Mesendoderm (in vitro differentiated cells): ENCODE measurements at regions not wholly inside any gene's neighbourhood (a gene's known extent, or its start where the extent isn't known, plus 50 kb on each side); places are given as distances from the start of the nearest gene placed in this dataset.

Source experiments
- DNase-seq: peaks from one replicate; pipeline ENCODE4 v3.0.0; 2013
- H2AK5ac ChIP-seq: 2 replicates; pipeline ENCODE4 v1.6.1; 2013; ENCODE audit warnings: low read length, inconsistent platforms
- H2BK120ac ChIP-seq: 2 replicates; pipeline ENCODE4 v1.6.1; 2013; ENCODE audit warnings: low read depth, mild to moderate bottlenecking, low read length, moderate library complexity, mixed read lengths
- H2BK15ac ChIP-seq: replicated peaks from 2 replicates; pipeline ENCODE4 v1.6.1; 2013; ENCODE audit warnings: low read depth, mild to moderate bottlenecking, moderate library complexity
- H2BK5ac ChIP-seq: 2 replicates; pipeline ENCODE4 v1.6.1; 2013; ENCODE audit warnings: low read length, inconsistent platforms
- H3K18ac ChIP-seq: 2 replicates; pipeline ENCODE4 v1.6.1; 2013; ENCODE audit warnings: mild to moderate bottlenecking, low read length, mixed read lengths
- H3K23ac ChIP-seq: one replicate; pipeline ENCODE4 v1.6.1; 2013; ENCODE audit warnings: low read length
- H3K27ac ChIP-seq: 2 replicates; pipeline ENCODE4 v1.5.1; 2013; ENCODE audit warnings: low read depth, mild to moderate bottlenecking, inconsistent platforms, low read length, moderate library complexity
- H3K27me3 ChIP-seq: 2 replicates; pipeline ENCODE4 v1.6.1; 2013; ENCODE audit warnings: low read length, control low read depth, mild to moderate bottlenecking, inconsistent platforms; ENCODE audit not compliant: insufficient read depth, poor library complexity
- H3K36me3 ChIP-seq: 2 replicates; pipeline ENCODE4 v1.6.1; 2013; ENCODE audit warnings: low read length, inconsistent platforms; ENCODE audit not compliant: control insufficient read depth, insufficient read depth
- H3K4ac ChIP-seq: one replicate; pipeline ENCODE4 v1.6.1; 2013; ENCODE audit warnings: low read depth, mild to moderate bottlenecking, low read length, moderate library complexity
- H3K4me1 ChIP-seq: 2 replicates; pipeline ENCODE4 v1.6.1; 2013; ENCODE audit warnings: low read depth, low read length, inconsistent platforms; ENCODE audit not compliant: control insufficient read depth
- H3K4me2 ChIP-seq: 2 replicates; pipeline ENCODE4 v1.6.1; 2013; ENCODE audit warnings: low read length
- H3K4me3 ChIP-seq: 2 replicates; pipeline ENCODE4 v1.5.1; 2013; ENCODE audit warnings: mild to moderate bottlenecking, low read length
- H3K56ac ChIP-seq: one replicate; pipeline ENCODE4 v1.6.1; 2013; ENCODE audit warnings: low read length
- H3K79me1 ChIP-seq: 2 replicates; pipeline ENCODE4 v1.6.1; 2013; ENCODE audit warnings: low read length, inconsistent platforms
- H3K79me2 ChIP-seq: 2 replicates; pipeline ENCODE4 v1.6.1; 2013; ENCODE audit warnings: mild to moderate bottlenecking, low read length; ENCODE audit not compliant: control insufficient read depth, insufficient read depth
- H3K9ac ChIP-seq: 2 replicates; pipeline ENCODE4 v1.6.1; 2013; ENCODE audit warnings: low read length, inconsistent platforms
- H4K5ac ChIP-seq: one replicate; pipeline ENCODE4 v1.6.1; 2013; ENCODE audit warnings: low read length
- H4K8ac ChIP-seq: one replicate; pipeline ENCODE4 v1.6.1; 2013; ENCODE audit warnings: low read depth, mild to moderate bottlenecking, control low read depth, low read length, moderate library complexity
- WGBS: extraction: QIAGEN DNeasy Blood & Tissue Kit; methylation state at CpG from one replicate; pipeline ENCODE4 v1.1.7; 2013; ENCODE audit warnings: low lambda C conversion rate, missing lambda C conversion rate; ENCODE audit not compliant: insufficient coverage; ENCODE audit errors: extremely low coverage; 5-methylcytosine and 5-hydroxymethylcytosine counted together

DNA sequence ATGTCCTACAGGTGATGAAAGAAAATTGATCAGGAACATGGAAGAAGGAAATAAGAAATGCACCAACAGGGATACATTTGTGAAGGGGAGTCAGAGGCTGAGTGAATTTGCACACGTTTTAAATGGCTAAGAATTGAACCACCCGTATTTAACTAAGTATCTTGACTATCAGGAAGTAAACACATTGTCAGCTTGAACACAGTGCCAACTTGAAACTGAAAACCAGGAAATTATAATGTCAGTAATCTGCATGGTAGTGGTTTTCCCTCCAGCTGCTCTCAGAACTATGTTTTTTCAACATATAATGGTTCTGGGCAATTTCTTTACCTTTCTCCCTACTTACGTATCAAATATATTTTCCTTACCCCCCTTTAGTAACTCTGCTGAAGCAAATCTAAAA, 366.5 kb upstream of the POU3F2 start:
- no peak for DNase-seq
- Histone ChIP-seq H3K4ac (no peak overlapping the region), H3K18ac (no peak overlapping the region), H3K23ac (no peak overlapping the region), H4K8ac (no peak overlapping the region), H3K4me2 (no peak overlapping the region), H3K79me2 (no peaks in the 10 kb centered on the region), H3K36me3 (no peaks in the 10 kb centered on the region), H3K4me3 (no peak overlapping the region), H2AK5ac (no peak overlapping the region), H3K27ac (no peak overlapping the region), H3K56ac (no peak overlapping the region), H2BK120ac (no peak overlapping the region), H3K27me3 (no peaks in the 10 kb centered on the region), H3K9ac (no peak overlapping the region), H3K4me1 (no peaks in the 10 kb centered on the region), H2BK15ac (no peak overlapping the region), H2BK5ac (no peak overlapping the region), H3K79me1 (no peaks in the 10 kb centered on the region), H4K5ac (no peak overlapping the region)
- WGBS, result no CpG with 5 or more reads among the region's 3 CpGs

DNA sequence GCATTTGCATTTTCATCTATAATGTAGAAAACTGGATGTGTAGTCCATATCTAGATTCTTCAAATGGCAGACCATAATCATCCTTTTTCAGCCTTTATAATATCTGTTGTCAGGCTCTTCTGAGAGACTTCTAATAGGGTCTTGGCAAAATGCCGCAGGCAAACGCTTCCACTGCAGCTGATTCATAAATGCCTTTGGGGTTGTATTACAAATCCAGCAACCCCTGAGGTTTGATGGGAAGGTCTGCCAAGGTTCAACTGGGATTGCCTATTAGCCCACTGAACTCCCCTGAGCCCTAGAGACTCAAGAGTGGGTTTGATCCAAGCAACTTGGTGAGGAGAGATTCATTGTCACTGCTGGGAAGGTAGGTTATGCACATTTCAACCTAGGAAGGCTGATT, 365.2 kb upstream of the POU3F2 start:
- Histone ChIP-seq H3K27me3 (no peaks in the 10 kb centered on the region), H3K18ac (no peak overlapping the region)
- WGBS, result no CpG with 5 or more reads among the region's 2 CpGs

DNA sequence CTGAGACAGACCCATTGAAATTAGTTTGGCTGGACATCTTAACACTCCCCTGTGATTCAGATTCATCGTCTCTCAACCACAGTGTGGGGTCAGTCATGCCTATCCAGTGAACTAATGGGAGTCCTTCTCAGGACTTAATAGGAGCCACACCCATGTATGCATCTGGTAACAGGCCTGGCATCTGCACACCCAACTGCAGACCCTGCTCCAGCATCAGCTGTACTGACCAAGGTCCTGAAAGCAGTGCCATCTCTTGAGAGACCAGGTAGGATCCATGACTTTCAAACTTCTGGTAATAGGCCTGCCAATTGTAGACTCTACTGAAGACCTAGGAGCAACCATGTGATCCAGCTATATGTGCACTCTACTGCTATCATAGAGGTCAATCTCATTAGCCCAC, 363.6 kb upstream of the POU3F2 start:
- H3K56ac ChIP-seq, result no peak overlapping the region
- no peak overlapping the region for H3K23ac ChIP-seq
- no peak overlapping the region for H3K18ac ChIP-seq
- no peak overlapping the region for H3K4ac ChIP-seq
- H3K79me1 ChIP-seq, result no peaks in the 10 kb centered on the region
- H4K8ac ChIP-seq, result no peak overlapping the region
- H3K4me2 ChIP-seq, result no peak overlapping the region
- H3K27me3 ChIP-seq, result no peaks in the 10 kb centered on the region
- no peak overlapping the region for H3K27ac ChIP-seq
- H2AK5ac ChIP-seq, result no peak overlapping the region
- no peak overlapping the region for H3K9ac ChIP-seq
- H2BK15ac ChIP-seq, result no peak overlapping the region
- H2BK120ac ChIP-seq, result no peak overlapping the region
- no peaks in the 10 kb centered on the region for H3K79me2 ChIP-seq
- no peak overlapping the region for H4K5ac ChIP-seq
- WGBS, result no CpG with 5 or more reads among the region's 1 CpG
- no peak overlapping the region for H3K4me3 ChIP-seq
- H3K4me1 ChIP-seq, result no peaks in the 10 kb centered on the region
- DNase-seq, result peak; percentile 10
- H3K36me3 ChIP-seq, result no peaks in the 10 kb centered on the region
- no peak overlapping the region for H2BK5ac ChIP-seq

More for the DNA sequence above, 365.2 kb upstream of the POU3F2 start:
- H3K4me2 ChIP-seq, result no peak overlapping the region
- H4K8ac ChIP-seq, result no peak overlapping the region
- no peak overlapping the region for H2AK5ac ChIP-seq
- H3K79me2 ChIP-seq, result no peaks in the 10 kb centered on the region
- H3K79me1 ChIP-seq, result no peaks in the 10 kb centered on the region
- no peak overlapping the region for H3K4me3 ChIP-seq
- H3K4ac ChIP-seq, result no peak overlapping the region
- no peak overlapping the region for H2BK15ac ChIP-seq
- H2BK5ac ChIP-seq, result no peak overlapping the region
- no peak overlapping the region for H3K27ac ChIP-seq
- no peaks in the 10 kb centered on the region for H3K4me1 ChIP-seq
- no peak overlapping the region for H3K56ac ChIP-seq
- H3K36me3 ChIP-seq, result no peaks in the 10 kb centered on the region
- H2BK120ac ChIP-seq, result no peak overlapping the region
- no peak overlapping the region for H3K9ac ChIP-seq
- no peak overlapping the region for H3K23ac ChIP-seq
- no peak for DNase-seq
- H4K5ac ChIP-seq, result no peak overlapping the region

DNA sequence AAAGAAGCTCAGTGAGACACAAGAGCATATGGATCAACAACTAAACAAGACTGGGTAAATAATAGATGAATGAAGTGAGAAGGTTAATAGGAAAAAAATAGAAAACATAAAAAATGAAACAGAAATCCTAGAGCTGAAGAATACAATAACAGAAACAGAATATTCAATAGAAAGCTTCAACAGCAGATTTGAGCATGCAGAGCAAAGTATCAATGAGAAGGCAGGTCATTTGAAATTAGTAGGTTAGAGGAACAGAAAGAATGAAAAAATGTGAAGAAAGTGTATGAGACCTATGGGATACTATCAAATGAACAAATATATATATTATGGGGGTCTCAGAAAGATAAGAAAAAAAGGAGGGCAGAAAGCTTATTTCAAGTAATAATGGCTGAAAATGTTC, 362.9 kb upstream of the POU3F2 start:
- no peak overlapping the region for H3K4me3 ChIP-seq

DNA sequence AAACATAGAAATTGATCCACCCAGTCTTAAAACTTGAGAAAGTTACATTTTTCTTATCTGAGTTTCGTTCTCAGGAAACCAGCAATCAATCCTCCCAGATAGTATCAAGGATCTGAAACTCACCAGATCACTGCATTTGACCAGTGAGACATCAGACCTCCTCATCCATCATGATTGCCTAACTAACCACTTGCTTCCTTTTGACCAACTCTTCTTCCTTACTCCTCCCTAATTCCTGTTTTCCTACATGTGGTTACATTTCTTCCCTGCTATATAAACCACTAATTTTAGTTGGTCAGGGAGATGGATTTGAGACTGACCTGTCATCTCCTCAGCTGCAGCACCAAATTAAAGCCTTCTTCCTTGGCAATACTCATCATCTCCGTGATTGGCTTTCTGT, 357.1 kb upstream of the POU3F2 start:
- H3K56ac ChIP-seq, result no peak overlapping the region
- no peak overlapping the region for H2AK5ac ChIP-seq
- no peak overlapping the region for H4K5ac ChIP-seq
- H3K4ac ChIP-seq, result no peak overlapping the region
- no peak overlapping the region for H3K23ac ChIP-seq
- H3K4me2 ChIP-seq, result no peak overlapping the region
- H3K79me2 ChIP-seq, result no peaks in the 10 kb centered on the region
- H3K4me1 ChIP-seq, result no peaks in the 10 kb centered on the region
- no peak for DNase-seq
- H3K18ac ChIP-seq, result no peak overlapping the region
- no peaks in the 10 kb centered on the region for H3K27me3 ChIP-seq
- H3K79me1 ChIP-seq, result no peaks in the 10 kb centered on the region
- H3K9ac ChIP-seq, result no peak overlapping the region
- no peak overlapping the region for H2BK5ac ChIP-seq
- no peak overlapping the region for H3K4me3 ChIP-seq
- no peak overlapping the region for H3K27ac ChIP-seq
- H3K36me3 ChIP-seq, result no peaks in the 10 kb centered on the region
- H2BK120ac ChIP-seq, result no peak overlapping the region
- WGBS, result no CpG with 5 or more reads among the region's 2 CpGs
- no peak overlapping the region for H2BK15ac ChIP-seq
- H4K8ac ChIP-seq, result no peak overlapping the region

More for the DNA sequence above, 362.9 kb upstream of the POU3F2 start:
- no peak overlapping the region for H3K9ac ChIP-seq
- DNase-seq, result no peak
- no peaks in the 10 kb centered on the region for H3K79me2 ChIP-seq
- H3K4me1 ChIP-seq, result no peaks in the 10 kb centered on the region
- no peaks in the 10 kb centered on the region for H3K79me1 ChIP-seq
- no peak overlapping the region for H3K23ac ChIP-seq
- no peak overlapping the region for H4K5ac ChIP-seq
- H3K4me2 ChIP-seq, result no peak overlapping the region
- no peaks in the 10 kb centered on the region for H3K27me3 ChIP-seq
- H3K56ac ChIP-seq, result no peak overlapping the region
- H3K27ac ChIP-seq, result no peak overlapping the region
- no peaks in the 10 kb centered on the region for H3K36me3 ChIP-seq
- H2BK15ac ChIP-seq, result no peak overlapping the region
- no peak overlapping the region for H3K4ac ChIP-seq
- no peak overlapping the region for H2AK5ac ChIP-seq
- H4K8ac ChIP-seq, result no peak overlapping the region
- H2BK5ac ChIP-seq, result no peak overlapping the region
- H3K18ac ChIP-seq, result no peak overlapping the region
- no peak overlapping the region for H2BK120ac ChIP-seq

DNA sequence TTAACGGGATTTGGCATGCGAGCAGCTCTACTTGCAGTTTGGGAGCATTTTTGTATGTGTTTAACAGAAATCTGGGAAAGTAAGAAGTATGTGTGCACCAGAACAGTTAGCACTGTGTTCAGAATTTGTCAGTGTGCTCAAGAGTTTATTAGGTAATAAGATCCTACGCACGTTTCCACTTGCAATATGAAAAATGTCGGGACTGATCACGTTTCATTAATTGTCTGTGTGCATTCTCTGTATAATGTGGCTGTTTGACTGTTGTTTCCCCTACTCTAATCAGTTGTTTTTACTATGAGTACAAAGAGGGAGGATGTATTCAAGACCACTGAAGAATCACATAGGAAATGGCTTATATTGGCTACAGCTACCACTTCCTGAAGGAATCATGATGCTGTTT, 349.7 kb upstream of the POU3F2 start:
- H3K4me1 ChIP-seq, result peaks cover 4% of the 10 kb centered on the region
- no CpG with 5 or more reads among the region's 6 CpGs for WGBS

More for the DNA sequence above, 349.7 kb upstream of the POU3F2 start:
- Histone ChIP-seq H2BK15ac (no peak overlapping the region), H3K27me3 (no peaks in the 10 kb centered on the region), H3K4me3 (no peak overlapping the region), H3K79me1 (no peaks in the 10 kb centered on the region), H4K8ac (no peak overlapping the region), H3K27ac (no peak overlapping the region), H3K36me3 (no peaks in the 10 kb centered on the region), H4K5ac (no peak overlapping the region), H3K9ac (no peak overlapping the region), H3K23ac (no peak overlapping the region), H2BK120ac (no peak overlapping the region), H2BK5ac (no peak overlapping the region), H3K79me2 (no peaks in the 10 kb centered on the region), H3K18ac (no peak overlapping the region), H3K4ac (no peak overlapping the region), H3K56ac (no peak overlapping the region), H2AK5ac (no peak overlapping the region), H3K4me2 (no peak overlapping the region)
- no peak for DNase-seq
